ENCODE measurements at regions not wholly inside any gene's neighbourhood (a gene's known extent, or its start where the extent isn't known, plus 50 kb on each side); places are given as distances from the start of the nearest gene placed in this dataset.

- CTCF ChIA-PET: interaction anchor here (0.7 kb wide), 1 partner anchor 505 kb away, joined by 3 read pairs; no protein-coding TSS in a partner anchor
- H3K9me3 Mint-ChIP-seq (ENCODE audit: low read depth, unreplicated experiment): peaks cover 2% of the 10 kb centered on the region
- no peak overlapping the region for H3K27ac Mint-ChIP-seq (ENCODE audit: unreplicated experiment)
- H3K4me3 Mint-ChIP-seq (ENCODE audit: low read depth, unreplicated experiment): no peak overlapping the region
- no peaks in the 10 kb centered on the region for H3K27me3 Mint-ChIP-seq (ENCODE audit: unreplicated experiment)
- intact Hi-C loops (cut with micrococcal nuclease; ENCODE audit: unreplicated experiment): loop anchor here (5.0 to 10.0 kb wide), 3 partner anchors 44 to 351 kb away; partner anchors contain the start of gene CDK19
- no peak for TF ChIP-seq CTCF (IDR thresholded peaks at IDR 0.05; ENCODE audit: unreplicated experiment)
- BruUV-seq (replicated peaks): no TSS peak
- DNase-seq: no peak
- H3K4me1 Mint-ChIP-seq (ENCODE audit: low read depth, unreplicated experiment): peaks cover 34% of the 10 kb centered on the region
- H3K36me3 Mint-ChIP-seq (ENCODE audit: insufficient read depth, unreplicated experiment): no peaks in the 10 kb centered on the region
Measured at GRCh38 chr6:110526726-110527125, 50.3 kb upstream of the SLC22A16 start.
